LNCaP clone FGC (cell line): ENCODE measurements at regions not wholly inside any gene's neighbourhood (a gene's known extent, or its start where the extent isn't known, plus 50 kb on each side); places are given as distances from the start of the nearest gene placed in this dataset.

Source experiments
- DNase-seq: peaks from one replicate; pipeline ENCODE4 v3.0.0-alpha.2; 2011; ENCODE audit warnings: low read depth
- H3K4me3 ChIP-seq: 2 replicates; pipeline ENCODE4 v1.5.1; 2011; ENCODE audit warnings: mild to moderate bottlenecking, low read depth, low read length, control low read depth
- CTCF ChIP-seq: IDR thresholded peaks from 2 replicates; pipeline ENCODE4 v1.5.1; 2012; ENCODE audit warnings: mild to moderate bottlenecking; ENCODE audit not compliant: control insufficient read depth, insufficient read depth; ENCODE audit errors: extremely low read depth

- no peak overlapping the region for H3K4me3 ChIP-seq
- TF ChIP-seq CTCF = no peak
- no peak for DNase-seq
Measured at GRCh38 chrX:75673468-75673867, 111.6 kb downstream of the MAGEE2 start.

GRCh38 chrX:75655627-75656026 is 129.4 kb downstream of the MAGEE2 start:
- no peak for DNase-seq

GRCh38 chrX:75649829-75650228 is 127.0 kb upstream of the ZDHHC15 start:
- no peak overlapping the region for H3K4me3 ChIP-seq
- no peak for DNase-seq
- TF ChIP-seq CTCF = no peak

More at GRCh38 chrX:75655627-75656026, 129.4 kb downstream of the MAGEE2 start:
- H3K4me3 ChIP-seq = no peak overlapping the region
- TF ChIP-seq CTCF = no peak

GRCh38 chrX:75648803-75649588 is 126.2 kb upstream of the ZDHHC15 start:
- DNase-seq = no peak
- no peak overlapping the region for H3K4me3 ChIP-seq
- TF ChIP-seq CTCF = no peak

- TF ChIP-seq CTCF = no peak
- no peak for DNase-seq
- no peak overlapping the region for H3K4me3 ChIP-seq
Measured at GRCh38 chrX:75642811-75643361, 120.0 kb upstream of the ZDHHC15 start.

GRCh38 chrX:75638332-75638731 is 115.5 kb upstream of the ZDHHC15 start:
- H3K4me3 ChIP-seq = no peak overlapping the region
- TF ChIP-seq CTCF = no peak
- DNase-seq = no peak
